ENCODE measurements at regions not wholly inside any gene's neighbourhood (a gene's known extent, or its start where the extent isn't known, plus 50 kb on each side); places are given as distances from the start of the nearest gene placed in this dataset.

DNA sequence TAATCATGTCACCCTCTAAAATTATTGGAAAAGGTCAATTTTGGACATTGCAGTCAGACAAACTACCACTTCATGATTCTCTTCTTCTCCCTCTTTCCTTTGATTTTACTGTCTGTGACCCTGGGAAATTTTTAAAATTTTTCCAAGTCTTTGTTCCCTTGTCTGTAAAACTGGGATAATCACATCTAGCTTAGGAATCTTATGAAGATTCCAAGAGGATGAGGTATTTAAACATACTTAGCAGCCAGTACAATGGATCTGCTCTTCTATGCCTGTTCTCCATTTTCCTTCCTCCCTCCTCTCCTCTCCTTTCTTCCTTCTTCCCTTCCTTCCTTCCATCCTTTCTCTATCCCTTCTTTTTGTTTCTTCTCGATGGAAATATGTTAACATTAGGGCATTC, 651.6 kb upstream of the MARCKS start:
- Histone ChIP-seq H2AFZ (no peak overlapping the region), H3K27me3 (ENCODE audit: insufficient read depth) (no peaks in the 10 kb centered on the region), H3K4me1 (ENCODE audit: insufficient read depth) (no peaks in the 10 kb centered on the region), H3K4me3 (no peak overlapping the region), H3F3A (replicated peaks; ENCODE audit: low read depth) (no peaks in the 10 kb centered on the region), H4K20me1 (replicated peaks; ENCODE audit: insufficient read depth) (no peaks in the 10 kb centered on the region), H3K4me2 (no peak overlapping the region), H3K9me2 (ENCODE audit: insufficient read depth) (peaks cover 6% of the 10 kb centered on the region; the same call in 1 of the 2 replicates), H3K36me3 (ENCODE audit: insufficient read depth) (no peaks in the 10 kb centered on the region), H3K79me2 (replicated peaks; ENCODE audit: insufficient read depth) (no peaks in the 10 kb centered on the region), H3K27ac (ENCODE audit: low read depth) (no peak overlapping the region)
- H3K36me3 Mint-ChIP-seq (ENCODE audit: low read depth) = no peaks in the 10 kb centered on the region
- H3K27me3 Mint-ChIP-seq (ENCODE audit: insufficient read depth, low read depth, poor library complexity) = no peaks in the 10 kb centered on the region
- DNase-seq (ENCODE audit: low spot score) (no peak), ATAC-seq (no peak)
- TF ChIP-seq EZH2phosphoT487 (IDR thresholded peaks at IDR 0.05; ENCODE audit: unreplicated experiment) = no peak
- TF ChIP-seq ZNF114 (CRISPR knock-in tag; IDR thresholded peaks at IDR 0.05) = no peak
- TF ChIP-seq ZNF331 (CRISPR knock-in tag; IDR thresholded peaks at IDR 0.05; ENCODE audit: low read depth) = no peak
- TF ChIP-seq CREB1 (CRISPR knock-in tag; IDR thresholded peaks at IDR 0.05; ENCODE audit: low read depth) = no peak
- H3K9me3 Mint-ChIP-seq = no peaks in the 10 kb centered on the region; the same call in 2 of the 3 replicates
- H3K4me1 Mint-ChIP-seq = peaks cover 3% of the 10 kb centered on the region; the same call in 1 of the 3 replicates
- H3K27ac Mint-ChIP-seq = no peak overlapping the region
- no peak overlapping the region for H3K4me3 Mint-ChIP-seq

DNA sequence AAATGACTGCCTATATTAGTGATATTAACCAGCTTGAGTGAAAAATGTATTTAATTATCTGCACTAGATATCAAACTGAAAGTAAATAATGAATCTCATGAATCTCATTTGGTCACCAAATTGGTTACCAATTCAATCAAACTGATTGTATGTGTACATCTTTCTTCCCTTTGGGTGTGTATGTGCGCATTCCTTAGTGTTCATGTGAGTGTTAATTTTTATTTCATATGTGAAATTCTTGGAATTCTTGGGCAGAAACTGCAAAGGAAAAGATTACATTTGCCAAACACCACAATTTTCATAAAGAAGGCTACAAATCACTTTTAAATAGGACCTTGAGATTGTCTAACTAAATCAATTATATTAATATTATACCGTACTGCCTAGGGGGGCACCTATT, 648.4 kb upstream of the MARCKS start:
- H3K27ac ChIP-seq (ENCODE audit: low read depth) = no peak overlapping the region
- H3K4me3 ChIP-seq = no peak overlapping the region
- DNase-seq (ENCODE audit: low spot score) (no peak), ATAC-seq (no peak)
- H3K4me2 ChIP-seq = no peak overlapping the region
- H3K79me2 ChIP-seq (replicated peaks; ENCODE audit: insufficient read depth) = no peaks in the 10 kb centered on the region
- no peaks in the 10 kb centered on the region for H3K27me3 ChIP-seq (ENCODE audit: insufficient read depth)
- H3K4me3 Mint-ChIP-seq = no peak overlapping the region
- H3K36me3 Mint-ChIP-seq (ENCODE audit: low read depth) = no peaks in the 10 kb centered on the region
- no peak overlapping the region for H2AFZ ChIP-seq
- no peak overlapping the region for H3K27ac Mint-ChIP-seq
- H3K4me1 ChIP-seq (ENCODE audit: insufficient read depth) = peaks cover 8% of the 10 kb centered on the region; the same call in 1 of the 2 replicates
- H3F3A ChIP-seq (replicated peaks; ENCODE audit: low read depth) = no peaks in the 10 kb centered on the region
- peaks cover 2% of the 10 kb centered on the region; the same call in 1 of the 3 replicates for H3K9me3 Mint-ChIP-seq
- no peaks in the 10 kb centered on the region for H3K27me3 Mint-ChIP-seq (ENCODE audit: insufficient read depth, low read depth, poor library complexity)
- H3K36me3 ChIP-seq (ENCODE audit: insufficient read depth) = no peaks in the 10 kb centered on the region
- peaks cover 6% of the 10 kb centered on the region; the same call in 1 of the 2 replicates for H3K9me2 ChIP-seq (ENCODE audit: insufficient read depth)
- no peaks in the 10 kb centered on the region for H4K20me1 ChIP-seq (replicated peaks; ENCODE audit: insufficient read depth)
- H3K4me1 Mint-ChIP-seq = peaks cover 7% of the 10 kb centered on the region; the same call in 2 of the 3 replicates
- TF ChIP-seq EZH2 (IDR thresholded peaks at IDR 0.05; ENCODE audit: low read depth, unreplicated experiment) = no peak
- TF ChIP-seq STAT1 (IDR thresholded peaks at IDR 0.05; ENCODE audit: unreplicated experiment) = no peak
- TF ChIP-seq, protein P1, sequence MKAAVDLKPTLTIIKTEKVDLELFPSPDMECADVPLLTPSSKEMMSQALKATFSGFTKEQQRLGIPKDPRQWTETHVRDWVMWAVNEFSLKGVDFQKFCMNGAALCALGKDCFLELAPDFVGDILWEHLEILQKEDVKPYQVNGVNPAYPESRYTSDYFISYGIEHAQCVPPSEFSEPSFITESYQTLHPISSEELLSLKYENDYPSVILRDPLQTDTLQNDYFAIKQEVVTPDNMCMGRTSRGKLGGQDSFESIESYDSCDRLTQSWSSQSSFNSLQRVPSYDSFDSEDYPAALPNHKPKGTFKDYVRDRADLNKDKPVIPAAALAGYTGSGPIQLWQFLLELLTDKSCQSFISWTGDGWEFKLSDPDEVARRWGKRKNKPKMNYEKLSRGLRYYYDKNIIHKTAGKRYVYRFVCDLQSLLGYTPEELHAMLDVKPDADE (IDR thresholded peaks at IDR 0.05) = no peak
- TF ChIP-seq ZNF331 (CRISPR knock-in tag; IDR thresholded peaks at IDR 0.05; ENCODE audit: low read depth) = no peak
- TF ChIP-seq POLR2AphosphoS5 (IDR thresholded peaks at IDR 0.05; ENCODE audit: low read depth) = no peak
- no peak for TF ChIP-seq ZNF114 (CRISPR knock-in tag; IDR thresholded peaks at IDR 0.05)
- no peak for TF ChIP-seq REST (IDR thresholded peaks at IDR 0.05; ENCODE audit: unreplicated experiment)
- TF ChIP-seq EZH2phosphoT487 (IDR thresholded peaks at IDR 0.05; ENCODE audit: unreplicated experiment) = no peak
- TF ChIP-seq ZNF462 (CRISPR knock-in tag; IDR thresholded peaks at IDR 0.05) = no peak
- TF ChIP-seq NANOG (IDR thresholded peaks at IDR 0.05; ENCODE audit: borderline replicate concordance) = no peak
- no peak for TF ChIP-seq CREB1 (CRISPR knock-in tag; IDR thresholded peaks at IDR 0.05; ENCODE audit: low read depth)
